Astrocyte (in vitro differentiated cells and primary cell): ENCODE measurements at regions not wholly inside any gene's neighbourhood (a gene's known extent, or its start where the extent isn't known, plus 50 kb on each side); places are given as distances from the start of the nearest gene placed in this dataset.
A peak's percentile ranks its signal among the peaks of the same experiment; 100 is the strongest.

Experiments
- DNase-seq: peaks from one replicate; pipeline ENCODE4 v3.0.0-alpha.2; 2010; ENCODE audit warnings: low read depth
- FAIRE-seq: peaks from 2 replicates; lab custom pipeline; 2011; peaks lifted over from hg19 to GRCh38; lab: Jason Lieb, UNC
- H2AFZ ChIP-seq: 2 replicates; pipeline ENCODE4 v1.6.0; 2012; ENCODE audit warnings: low read depth, low read length, inconsistent platforms
- H3K27ac ChIP-seq: 2 replicates; pipeline ENCODE4 v1.5.1; 2011; ENCODE audit warnings: low read depth, low read length, inconsistent platforms
- H3K27me3 ChIP-seq: 2 replicates; pipeline ENCODE4 v1.6.0; 2011; ENCODE audit warnings: low read length, inconsistent platforms; ENCODE audit not compliant: insufficient read depth
- H3K36me3 ChIP-seq: 2 replicates; pipeline ENCODE4 v1.5.1; 2011; ENCODE audit warnings: low read length, inconsistent platforms; ENCODE audit not compliant: insufficient read depth
- H3K4me1 ChIP-seq: 2 replicates; pipeline ENCODE4 v1.5.1; 2011; ENCODE audit warnings: low read length, inconsistent platforms; ENCODE audit not compliant: insufficient read depth
- H3K4me2 ChIP-seq: 2 replicates; pipeline ENCODE4 v1.6.0; 2012; ENCODE audit warnings: low read length, inconsistent platforms
- H3K4me3 ChIP-seq: 2 replicates; pipeline ENCODE4 v1.5.1; 2011; ENCODE audit warnings: low read depth, mild to moderate bottlenecking, low read length, inconsistent platforms; ENCODE audit not compliant: insufficient read depth
- H3K79me2 ChIP-seq: 2 replicates; pipeline ENCODE4 v1.6.0; 2012; ENCODE audit warnings: mild to moderate bottlenecking, low read length, inconsistent platforms; ENCODE audit not compliant: insufficient read depth
- H3K9ac ChIP-seq: 2 replicates; pipeline ENCODE4 v1.6.0; 2012; ENCODE audit warnings: mild to moderate bottlenecking, low read length, inconsistent platforms
- H3K9me3 ChIP-seq: 2 replicates; pipeline ENCODE4 v1.5.1; 2012; ENCODE audit warnings: low read depth, mild to moderate bottlenecking, low read length, inconsistent platforms; ENCODE audit not compliant: insufficient read depth
- H4K20me1 ChIP-seq: 2 replicates; pipeline ENCODE4 v1.6.0; 2012; ENCODE audit warnings: low read length, inconsistent platforms; ENCODE audit not compliant: insufficient read depth
- H3K27ac Mint-ChIP-seq: one replicate; pipeline ENCODE4 v1.8.0; 2021; ENCODE audit warnings: mild to moderate bottlenecking, mixed read lengths; ENCODE audit not compliant: unreplicated experiment
- H3K27me3 Mint-ChIP-seq: one replicate; pipeline ENCODE4 v1.8.0; 2021; ENCODE audit warnings: low read depth, mixed read lengths; ENCODE audit not compliant: unreplicated experiment
- H3K36me3 Mint-ChIP-seq: one replicate; pipeline ENCODE4 v1.8.0; 2021; ENCODE audit warnings: low read depth, mixed read lengths; ENCODE audit not compliant: unreplicated experiment
- H3K4me1 Mint-ChIP-seq: one replicate; pipeline ENCODE4 v1.8.0; 2021; ENCODE audit warnings: low read depth, mixed read lengths; ENCODE audit not compliant: unreplicated experiment
- H3K4me3 Mint-ChIP-seq: one replicate; pipeline ENCODE4 v1.8.0; 2021; ENCODE audit warnings: mild to moderate bottlenecking, moderate library complexity, mixed read lengths; ENCODE audit not compliant: unreplicated experiment
- H3K9me3 Mint-ChIP-seq: one replicate; pipeline ENCODE4 v1.8.0; 2021; ENCODE audit warnings: mild to moderate bottlenecking, mixed read lengths; ENCODE audit not compliant: unreplicated experiment
- EZH2 ChIP-seq: IDR thresholded peaks from 2 replicates; pipeline ENCODE4 v1.6.1; 2012; ENCODE audit warnings: mild to moderate bottlenecking, low read length, inconsistent platforms; ENCODE audit not compliant: insufficient read depth
- TF ChIP-seq, protein P1 (sequence below): IDR thresholded peaks from 2 replicates; pipeline ENCODE4 v1.5.1; 2011; ENCODE audit warnings: low read depth, mild to moderate bottlenecking, inconsistent platforms, low read length, moderate library complexity; ENCODE audit not compliant: insufficient read depth

DNA sequence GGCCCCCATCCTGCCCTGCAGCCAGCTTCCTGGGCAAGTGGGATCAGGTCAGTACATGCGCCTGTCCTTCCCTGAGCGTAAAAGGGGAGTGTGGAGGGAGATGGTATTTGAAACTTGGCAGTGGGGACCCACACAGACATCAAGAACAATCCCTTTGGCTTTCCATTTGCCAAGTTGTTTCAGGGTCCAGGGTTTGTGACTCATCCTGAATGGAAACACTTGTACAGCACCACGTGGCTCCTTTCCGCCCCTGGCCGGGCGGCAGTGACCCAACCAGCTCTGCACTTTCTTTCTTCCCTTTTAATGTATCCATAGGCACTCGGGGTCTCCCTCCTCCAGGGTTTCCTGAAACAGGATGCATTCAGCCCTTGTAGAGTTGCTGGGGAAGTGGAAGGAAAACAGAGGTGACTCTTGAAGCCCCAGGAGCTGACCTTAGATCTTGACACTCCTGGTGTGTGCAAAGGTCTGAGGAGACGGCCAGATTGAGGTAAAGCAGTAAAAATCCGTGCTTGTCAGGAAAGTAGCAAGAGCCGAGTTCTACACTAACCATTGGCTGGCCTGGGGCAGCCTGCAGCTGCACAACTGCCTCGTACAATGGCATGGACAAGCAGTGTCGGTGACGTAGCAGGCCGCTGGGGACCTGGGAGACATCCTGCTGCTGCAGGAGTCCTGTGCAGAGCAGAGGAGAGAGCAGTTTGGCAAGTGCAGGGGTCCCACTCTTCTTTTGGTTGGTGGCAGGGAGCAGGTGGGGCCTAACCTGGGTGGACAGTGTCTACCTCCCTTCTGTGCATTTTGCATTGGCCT, 189.8 kb downstream of the SNX19 start:
- Mint-ChIP-seq H3K9me3 (peaks cover 20% of the 10 kb centered on the region), H3K4me1 (peaks cover 25% of the 10 kb centered on the region), H3K27me3 (peaks cover 7% of the 10 kb centered on the region), H3K36me3 (no peaks in the 10 kb centered on the region), H3K4me3 (no peak overlapping the region), H3K27ac (no peak overlapping the region)
- H3K4me3 ChIP-seq, result no peak overlapping the region
- no peaks in the 10 kb centered on the region for H4K20me1 ChIP-seq
- FAIRE-seq, result no peak
- peak overlapping the region; percentile 10 for H3K27ac ChIP-seq
- H3K4me1 ChIP-seq, result peaks cover 29% of the 10 kb centered on the region
- H3K36me3 ChIP-seq, result no peaks in the 10 kb centered on the region
- H2AFZ ChIP-seq, result peak overlapping the region; percentile 26
- H3K4me2 ChIP-seq, result peak overlapping the region; percentile 75
- H3K9ac ChIP-seq, result no peak overlapping the region
- no peaks in the 10 kb centered on the region for H3K79me2 ChIP-seq
- H3K27me3 ChIP-seq, result no peaks in the 10 kb centered on the region
- no peak for TF ChIP-seq EZH2
- TF ChIP-seq, protein P1, sequence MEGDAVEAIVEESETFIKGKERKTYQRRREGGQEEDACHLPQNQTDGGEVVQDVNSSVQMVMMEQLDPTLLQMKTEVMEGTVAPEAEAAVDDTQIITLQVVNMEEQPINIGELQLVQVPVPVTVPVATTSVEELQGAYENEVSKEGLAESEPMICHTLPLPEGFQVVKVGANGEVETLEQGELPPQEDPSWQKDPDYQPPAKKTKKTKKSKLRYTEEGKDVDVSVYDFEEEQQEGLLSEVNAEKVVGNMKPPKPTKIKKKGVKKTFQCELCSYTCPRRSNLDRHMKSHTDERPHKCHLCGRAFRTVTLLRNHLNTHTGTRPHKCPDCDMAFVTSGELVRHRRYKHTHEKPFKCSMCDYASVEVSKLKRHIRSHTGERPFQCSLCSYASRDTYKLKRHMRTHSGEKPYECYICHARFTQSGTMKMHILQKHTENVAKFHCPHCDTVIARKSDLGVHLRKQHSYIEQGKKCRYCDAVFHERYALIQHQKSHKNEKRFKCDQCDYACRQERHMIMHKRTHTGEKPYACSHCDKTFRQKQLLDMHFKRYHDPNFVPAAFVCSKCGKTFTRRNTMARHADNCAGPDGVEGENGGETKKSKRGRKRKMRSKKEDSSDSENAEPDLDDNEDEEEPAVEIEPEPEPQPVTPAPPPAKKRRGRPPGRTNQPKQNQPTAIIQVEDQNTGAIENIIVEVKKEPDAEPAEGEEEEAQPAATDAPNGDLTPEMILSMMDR, result no peak
- no peaks in the 10 kb centered on the region for H3K9me3 ChIP-seq
- DNase-seq, result peak; percentile 83

DNA sequence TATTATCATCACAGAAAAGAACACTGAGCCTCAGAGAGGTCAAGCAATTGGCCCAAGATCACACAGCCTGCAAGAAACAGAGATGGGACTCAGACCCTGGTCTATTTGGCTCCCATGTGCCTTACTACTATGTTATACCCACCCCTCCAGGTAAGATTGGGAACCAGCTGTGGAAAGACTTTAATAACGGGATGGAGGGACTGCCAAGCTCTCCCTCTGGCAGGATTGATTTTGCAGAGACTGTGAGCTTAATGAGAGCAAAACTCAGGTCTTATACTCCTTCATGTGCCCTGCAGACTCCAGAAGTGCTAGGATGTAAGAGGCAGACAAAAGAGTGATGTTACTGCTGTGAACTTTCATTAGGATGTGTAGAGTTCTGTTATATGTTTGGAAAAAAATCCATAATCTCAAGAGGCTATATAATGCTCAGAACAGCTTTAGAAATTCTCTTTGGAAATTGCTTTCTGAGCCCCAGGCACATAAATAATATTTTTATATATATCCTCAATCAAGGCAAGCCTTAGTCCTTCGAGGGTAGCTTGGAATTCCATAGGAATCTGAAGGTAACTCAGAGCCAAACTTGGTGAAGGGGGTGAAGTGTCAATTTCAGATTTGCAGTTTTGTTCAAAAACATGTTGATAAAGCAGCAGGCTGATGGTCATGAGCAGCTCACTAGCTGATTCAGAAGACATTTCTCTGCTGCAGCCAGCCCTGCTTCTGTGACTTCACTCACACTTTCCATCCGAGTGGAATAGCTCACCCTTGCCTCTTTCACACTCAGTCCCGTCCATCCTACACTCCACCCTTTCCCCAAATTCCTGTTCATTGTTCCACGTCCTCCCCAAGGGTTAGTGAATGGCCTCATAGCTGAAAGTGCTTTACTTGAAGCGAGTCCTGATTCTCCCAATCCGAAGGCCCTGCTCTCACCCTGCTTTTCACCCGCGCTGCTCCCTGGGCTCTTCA, 188.8 kb downstream of the SNX19 start:
- no peak overlapping the region for H3K4me2 ChIP-seq
- no peaks in the 10 kb centered on the region for H3K36me3 ChIP-seq
- no peak overlapping the region for H2AFZ ChIP-seq
- no peaks in the 10 kb centered on the region for H3K27me3 ChIP-seq
- H3K9me3 ChIP-seq, result peaks cover 1% of the 10 kb centered on the region
- Mint-ChIP-seq H3K4me3 (no peak overlapping the region), H3K27ac (no peak overlapping the region), H3K9me3 (peaks cover 20% of the 10 kb centered on the region), H3K27me3 (peaks cover 7% of the 10 kb centered on the region), H3K4me1 (peaks cover 20% of the 10 kb centered on the region), H3K36me3 (no peaks in the 10 kb centered on the region)
- no peaks in the 10 kb centered on the region for H3K79me2 ChIP-seq
- no peaks in the 10 kb centered on the region for H4K20me1 ChIP-seq
- H3K27ac ChIP-seq, result no peak overlapping the region
- H3K4me3 ChIP-seq, result no peak overlapping the region
- FAIRE-seq (no peak), DNase-seq (no peak)
- H3K4me1 ChIP-seq, result peaks cover 21% of the 10 kb centered on the region
- H3K9ac ChIP-seq, result no peak overlapping the region
- TF ChIP-seq, protein P1, result no peak
- TF ChIP-seq EZH2, result no peak
